PFSK-1 (cell line): ENCODE measurements at regions not wholly inside any gene's neighbourhood (a gene's known extent, or its start where the extent isn't known, plus 50 kb on each side); places are given as distances from the start of the nearest gene placed in this dataset.

Experiments
- POLR2AphosphoS5 ChIP-seq: IDR thresholded peaks from 2 replicates; pipeline ENCODE4 v1.6.1; 2012; ENCODE audit warnings: low read depth, mild to moderate bottlenecking, control low read depth, low read length, moderate library complexity
- TAF1 ChIP-seq: IDR thresholded peaks from 2 replicates; pipeline ENCODE4 v1.6.1; 2012; ENCODE audit warnings: low read length, control low read depth, borderline replicate concordance; ENCODE audit not compliant: insufficient read depth
- TF ChIP-seq, protein P1 (sequence below), 2 experiments: IDR thresholded peaks; 2 replicates each; pipeline versions ENCODE4 v1.6.1 to v1.8.0; 2011 to 2012; ENCODE audit warnings: low read depth in 2 of 2, low read length in 2 of 2, control low read depth in 1 of 2, inconsistent platforms in 1 of 2, mild to moderate bottlenecking in 1 of 2, moderate library complexity in 1 of 2; ENCODE audit not compliant: insufficient read depth in 1 of 2

- TF ChIP-seq TAF1 = no peak
- TF ChIP-seq, protein P1, sequence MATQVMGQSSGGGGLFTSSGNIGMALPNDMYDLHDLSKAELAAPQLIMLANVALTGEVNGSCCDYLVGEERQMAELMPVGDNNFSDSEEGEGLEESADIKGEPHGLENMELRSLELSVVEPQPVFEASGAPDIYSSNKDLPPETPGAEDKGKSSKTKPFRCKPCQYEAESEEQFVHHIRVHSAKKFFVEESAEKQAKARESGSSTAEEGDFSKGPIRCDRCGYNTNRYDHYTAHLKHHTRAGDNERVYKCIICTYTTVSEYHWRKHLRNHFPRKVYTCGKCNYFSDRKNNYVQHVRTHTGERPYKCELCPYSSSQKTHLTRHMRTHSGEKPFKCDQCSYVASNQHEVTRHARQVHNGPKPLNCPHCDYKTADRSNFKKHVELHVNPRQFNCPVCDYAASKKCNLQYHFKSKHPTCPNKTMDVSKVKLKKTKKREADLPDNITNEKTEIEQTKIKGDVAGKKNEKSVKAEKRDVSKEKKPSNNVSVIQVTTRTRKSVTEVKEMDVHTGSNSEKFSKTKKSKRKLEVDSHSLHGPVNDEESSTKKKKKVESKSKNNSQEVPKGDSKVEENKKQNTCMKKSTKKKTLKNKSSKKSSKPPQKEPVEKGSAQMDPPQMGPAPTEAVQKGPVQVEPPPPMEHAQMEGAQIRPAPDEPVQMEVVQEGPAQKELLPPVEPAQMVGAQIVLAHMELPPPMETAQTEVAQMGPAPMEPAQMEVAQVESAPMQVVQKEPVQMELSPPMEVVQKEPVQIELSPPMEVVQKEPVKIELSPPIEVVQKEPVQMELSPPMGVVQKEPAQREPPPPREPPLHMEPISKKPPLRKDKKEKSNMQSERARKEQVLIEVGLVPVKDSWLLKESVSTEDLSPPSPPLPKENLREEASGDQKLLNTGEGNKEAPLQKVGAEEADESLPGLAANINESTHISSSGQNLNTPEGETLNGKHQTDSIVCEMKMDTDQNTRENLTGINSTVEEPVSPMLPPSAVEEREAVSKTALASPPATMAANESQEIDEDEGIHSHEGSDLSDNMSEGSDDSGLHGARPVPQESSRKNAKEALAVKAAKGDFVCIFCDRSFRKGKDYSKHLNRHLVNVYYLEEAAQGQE (IDR thresholded peaks at IDR 0.05; ENCODE audit: insufficient read depth in 1 of 2, low read depth in 2 of 2, low read length in 2 of 2) = no peak
- TF ChIP-seq POLR2AphosphoS5 = no peak
These were observed 477.9 kb downstream of the TCERG1L start for GRCh38 chr10:130833596-130833995.
